ENCODE measurements at regions not wholly inside any gene's neighbourhood (a gene's known extent, or its start where the extent isn't known, plus 50 kb on each side); places are given as distances from the start of the nearest gene placed in this dataset.

GRCh38 chr12:91601054-91601453, 418.4 kb upstream of the DCN start:
- no peak overlapping the region for H3K4me3 ChIP-seq (ENCODE audit: low read depth, low read length)
- DNase-seq (ENCODE audit: low read depth) = no peak
- TF ChIP-seq CTCF (conservative IDR thresholded peaks at IDR 0.05; ENCODE audit: low read depth, low read length) = no peak

GRCh38 chr12:91594715-91595114, 412.1 kb upstream of the DCN start:
- H3K4me3 ChIP-seq (ENCODE audit: low read depth, low read length) = no peak overlapping the region
- TF ChIP-seq CTCF (conservative IDR thresholded peaks at IDR 0.05; ENCODE audit: low read depth, low read length) = no peak
- DNase-seq (ENCODE audit: low read depth) = no peak

- H3K4me3 ChIP-seq (ENCODE audit: low read depth, low read length) = no peak overlapping the region
- no peak for TF ChIP-seq CTCF (conservative IDR thresholded peaks at IDR 0.05; ENCODE audit: low read depth, low read length)
- no peak for DNase-seq (ENCODE audit: low read depth)
Observed at GRCh38 chr12:91591639-91591987, 409.0 kb upstream of the DCN start.

- DNase-seq (ENCODE audit: low read depth) = no peak
- TF ChIP-seq CTCF (conservative IDR thresholded peaks at IDR 0.05; ENCODE audit: low read depth, low read length) = no peak
- no peak overlapping the region for H3K4me3 ChIP-seq (ENCODE audit: low read depth, low read length)
Observed at GRCh38 chr12:91590966-91591638, 408.5 kb upstream of the DCN start.

GRCh38 chr12:91588874-91589454, 406.3 kb upstream of the DCN start:
- TF ChIP-seq CTCF (conservative IDR thresholded peaks at IDR 0.05; ENCODE audit: low read depth, low read length) = no peak
- no peak overlapping the region for H3K4me3 ChIP-seq (ENCODE audit: low read depth, low read length)
- no peak for DNase-seq (ENCODE audit: low read depth)

- no peak for TF ChIP-seq CTCF (conservative IDR thresholded peaks at IDR 0.05; ENCODE audit: low read depth, low read length)
- no peak overlapping the region for H3K4me3 ChIP-seq (ENCODE audit: low read depth, low read length)
- no peak for DNase-seq (ENCODE audit: low read depth)
Observed at GRCh38 chr12:91586015-91586414, 403.4 kb upstream of the DCN start.

- no peak for TF ChIP-seq CTCF (conservative IDR thresholded peaks at IDR 0.05; ENCODE audit: low read depth, low read length)
- H3K4me3 ChIP-seq (ENCODE audit: low read depth, low read length) = no peak overlapping the region
- DNase-seq (ENCODE audit: low read depth) = no peak
Observed at GRCh38 chr12:91582811-91583210, 400.2 kb upstream of the DCN start.
